H1 (cell line): ENCODE measurements at regions not wholly inside any gene's neighbourhood (a gene's known extent, or its start where the extent isn't known, plus 50 kb on each side); places are given as distances from the start of the nearest gene placed in this dataset.
"Not testable (repeated sequence)": the region's sequence is repeated elsewhere in the genome, so short reads cannot be mapped to it uniquely, and the experiment has no call there.

Experiments
- CTCF ChIA-PET: fragments of 300-600 bp; sonication (Branson Sonifier 250); formaldehyde crosslinking; loops from one replicate; lab custom pipeline; 2021; ENCODE audit not compliant: partially characterized antibody; lab: Charles Lee
- POLR2A ChIA-PET: fragments of 300-600 bp; sonication (Branson Sonifier 250); formaldehyde crosslinking; loops from one replicate; lab custom pipeline; 2021; ENCODE audit warnings: inconsistent platforms; ENCODE audit not compliant: partially characterized antibody; lab: Charles Lee
- DNase-seq, 2 experiments: peaks; one replicate each; pipeline versions ENCODE4 v3.0.0 to v3.0.0-alpha.2; 2010 to 2022; ENCODE audit warnings: low spot score in 2 of 2, low read depth in 1 of 2, mixed read lengths in 1 of 2
- FAIRE-seq: peaks from 2 replicates; lab custom pipeline; 2011; peaks lifted over from hg19 to GRCh38; lab: Jason Lieb, UNC
- H2AFZ ChIP-seq: 2 replicates; pipeline ENCODE4 v1.8.1; 2012; ENCODE audit warnings: low read length, inconsistent platforms
- H2AK5ac ChIP-seq: 2 replicates; pipeline ENCODE4 v1.6.1; 2013; ENCODE audit warnings: low read depth, low read length
- H2BK120ac ChIP-seq: replicated peaks from 2 replicates; pipeline ENCODE3; 2013; ENCODE audit warnings: low read depth, low read length, inconsistent platforms
- H2BK12ac ChIP-seq: 2 replicates; pipeline ENCODE4 v1.6.1; 2013; ENCODE audit warnings: low read depth, low read length
- H2BK15ac ChIP-seq: 2 replicates; pipeline ENCODE4 v1.6.1; 2013; ENCODE audit warnings: low read length
- H2BK20ac ChIP-seq: 2 replicates; pipeline ENCODE4 v1.6.1; 2013; ENCODE audit warnings: low read length
- H2BK5ac ChIP-seq: 2 replicates; pipeline ENCODE4 v1.6.1; 2013; ENCODE audit warnings: low read depth, low read length
- H3K14ac ChIP-seq: 2 replicates; pipeline ENCODE4 v1.6.1; 2013; ENCODE audit warnings: inconsistent platforms; ENCODE audit not compliant: insufficient read length
- H3K18ac ChIP-seq: 2 replicates; pipeline ENCODE4 v1.6.1; 2013; ENCODE audit warnings: low read length; ENCODE audit errors: extremely low read depth
- H3K23ac ChIP-seq: 2 replicates; pipeline ENCODE4 v1.6.1; 2013; ENCODE audit warnings: inconsistent platforms; ENCODE audit not compliant: insufficient read length
- H3K23me2 ChIP-seq: 2 replicates; pipeline ENCODE4 v1.6.1; 2013; ENCODE audit warnings: low read depth, low read length
- H3K27ac ChIP-seq: 2 replicates; pipeline ENCODE4 v1.6.1; 2011; ENCODE audit warnings: low read depth, low read length, inconsistent platforms
- H3K27me3 ChIP-seq, 4 experiments: replicated peaks in 1 of 4; 1 replicate in 1 of 4; 2 replicates in 3 of 4; pipeline versions ENCODE4 v1.6.1 to v1.8.1; 2011 to 2013; ENCODE audit warnings: low read length in 3 of 4, mild to moderate bottlenecking in 3 of 4, inconsistent platforms in 2 of 4, mixed read lengths in 2 of 4, moderate library complexity in 1 of 4; ENCODE audit not compliant: control insufficient read depth in 3 of 4, insufficient read depth in 3 of 4; ENCODE audit errors: extremely low read depth in 1 of 4
- H3K36me3 ChIP-seq, 4 experiments: 2 replicates each; pipeline versions ENCODE4 v1.6.1 to v1.8.1; 2011 to 2013; ENCODE audit warnings: mild to moderate bottlenecking in 4 of 4, low read length in 3 of 4, moderate library complexity in 2 of 4, control low read depth in 1 of 4, inconsistent platforms in 1 of 4; ENCODE audit not compliant: insufficient read depth in 4 of 4, control insufficient read depth in 2 of 4
- H3K4ac ChIP-seq: replicated peaks from 2 replicates; pipeline ENCODE3; 2013; ENCODE audit warnings: low read length, low read depth, mixed read lengths, inconsistent platforms; ENCODE audit not compliant: insufficient read length
- H3K4me1 ChIP-seq, 4 experiments: replicated peaks in 1 of 4; 1 replicate in 1 of 4; 2 replicates in 3 of 4; pipeline versions ENCODE4 v1.6.1 to v1.8.1; 2011 to 2013; ENCODE audit warnings: low read length in 3 of 4, inconsistent platforms in 2 of 4, mixed read lengths in 1 of 4; ENCODE audit not compliant: insufficient read depth in 4 of 4, control insufficient read depth in 3 of 4
- H3K4me2 ChIP-seq, 2 experiments: 2 replicates each; pipeline versions ENCODE4 v1.6.1 to v1.8.1; 2011 to 2013; ENCODE audit warnings: low read depth in 2 of 2, low read length in 2 of 2, control low read depth in 1 of 2, inconsistent platforms in 1 of 2, mild to moderate bottlenecking in 1 of 2; ENCODE audit not compliant: insufficient read depth in 1 of 2
- H3K4me3 ChIP-seq, 4 experiments: fragments of 200-600, 300-600 bp in 1 of 4; sonication (generic), shearing (Covaris generic), sonication (Bioruptor Twin) in 1 of 4; 2 replicates each; pipeline versions ENCODE4 v1.5.1 to v1.8.1; 2011 to 2016; ENCODE audit warnings: low read length in 4 of 4, low read depth in 3 of 4, control low read depth in 2 of 4, inconsistent platforms in 2 of 4, mild to moderate bottlenecking in 2 of 4, mixed read lengths in 1 of 4, moderate library complexity in 1 of 4; ENCODE audit not compliant: insufficient read depth in 2 of 4; ENCODE audit errors: extremely low read depth in 1 of 4
- H3K56ac ChIP-seq: replicated peaks from 2 replicates; pipeline ENCODE3; 2013; ENCODE audit warnings: low read depth, mild to moderate bottlenecking, mixed read lengths, low read length, inconsistent platforms; ENCODE audit not compliant: insufficient read length
- H3K79me1 ChIP-seq: 2 replicates; pipeline ENCODE4 v1.6.1; 2013; ENCODE audit warnings: low read depth, low read length, control low read depth
- H3K79me2 ChIP-seq, 2 experiments: 2 replicates each; pipeline versions ENCODE4 v1.6.1 to v1.8.1; 2012 to 2013; ENCODE audit warnings: low read length in 2 of 2, mild to moderate bottlenecking in 2 of 2, inconsistent platforms in 1 of 2; ENCODE audit not compliant: insufficient read depth in 2 of 2, control insufficient read depth in 1 of 2
- H3K9ac ChIP-seq, 4 experiments: replicated peaks in 1 of 4; 1 replicate in 1 of 4; 2 replicates in 3 of 4; pipeline versions ENCODE4 v1.6.1 to v1.8.1; 2011 to 2013; ENCODE audit warnings: low read depth in 3 of 4, low read length in 3 of 4, control low read depth in 2 of 4, mild to moderate bottlenecking in 2 of 4, moderate library complexity in 2 of 4, inconsistent platforms in 1 of 4; ENCODE audit errors: extremely low read depth in 1 of 4
- H3K9me3 ChIP-seq, 2 experiments: 2 replicates each; pipeline versions ENCODE4 v1.6.1 to v1.8.1; 2012 to 2013; ENCODE audit warnings: mild to moderate bottlenecking in 2 of 2, moderate library complexity in 2 of 2, control low read depth in 1 of 2, inconsistent platforms in 1 of 2, low read depth in 1 of 2, low read length in 1 of 2, mixed read lengths in 1 of 2; ENCODE audit not compliant: insufficient read depth in 2 of 2
- H4K20me1 ChIP-seq, 2 experiments: replicated peaks in 1 of 2; 2 replicates each; pipeline versions ENCODE3 to v1.8.1; 2011 to 2013; ENCODE audit warnings: inconsistent platforms in 2 of 2, low read length in 2 of 2, mild to moderate bottlenecking in 1 of 2; ENCODE audit not compliant: insufficient read depth in 2 of 2, control insufficient read depth in 1 of 2
- H4K5ac ChIP-seq: 2 replicates; pipeline ENCODE4 v1.6.1; 2013; ENCODE audit warnings: low read length, low read depth, mixed read lengths, inconsistent platforms; ENCODE audit not compliant: insufficient read length
- H4K8ac ChIP-seq: 2 replicates; pipeline ENCODE4 v1.8.0; 2013; ENCODE audit warnings: mild to moderate bottlenecking, moderate library complexity, low read length, inconsistent platforms; ENCODE audit not compliant: insufficient read depth; ENCODE audit errors: extremely low read depth
- H4K91ac ChIP-seq: replicated peaks from 2 replicates; pipeline ENCODE3; 2013; ENCODE audit warnings: low read length, mixed read lengths, inconsistent platforms; ENCODE audit not compliant: insufficient read length
- WGBS, 2 experiments: shearing (Covaris generic) in 1 of 2; methylation state at CpG; one replicate each; pipeline versions ENCODE4 v1.1.6 to v1.1.7; 2013 to 2015; ENCODE audit warnings: low lambda C conversion rate in 2 of 2, mixed read lengths in 2 of 2, inconsistent platforms in 1 of 2, low coverage in 1 of 2, missing lambda C conversion rate in 1 of 2; ENCODE audit not compliant: insufficient replicate concordance in 2 of 2, insufficient coverage in 1 of 2, insufficient read length in 1 of 2; ENCODE audit errors: extremely low coverage in 1 of 2, missing lambda C conversion rate in 1 of 2; 5-methylcytosine and 5-hydroxymethylcytosine counted together

- H3K18ac ChIP-seq, H2BK20ac ChIP-seq, H3K4me3 ChIP-seq, H3K4me2 ChIP-seq, H2BK5ac ChIP-seq, H3K27ac ChIP-seq, H3K4me1 ChIP-seq, H3K23me2 ChIP-seq, H2BK15ac ChIP-seq, H3K14ac ChIP-seq, H4K8ac ChIP-seq, H2AK5ac ChIP-seq, H2BK120ac ChIP-seq, H3K9me3 ChIP-seq, H3K56ac ChIP-seq, H3K9ac ChIP-seq, H3K79me1 ChIP-seq, H3K4ac ChIP-seq, POLR2A ChIA-PET, CTCF ChIA-PET, FAIRE-seq, H2AFZ ChIP-seq, H4K20me1 ChIP-seq, H3K23ac ChIP-seq, H3K36me3 ChIP-seq, H3K79me2 ChIP-seq, H3K27me3 ChIP-seq, H4K91ac ChIP-seq, H4K5ac ChIP-seq, H2BK12ac ChIP-seq: not testable (repeated sequence)
- WGBS, 2 experiments, result 89% methylated on average over 8 of the region's 8 CpGs; no CpG with 5 or more reads in 1 of the 2 experiments
- peak in 1 of 2 experiments; percentile 7 for DNase-seq
These were observed 94.2 kb downstream of the TEX36 start for GRCh38 chr10:125588738-125589137.
